MM.1S (cell line): ENCODE measurements at regions not wholly inside any gene's neighbourhood (a gene's known extent, or its start where the extent isn't known, plus 50 kb on each side); places are given as distances from the start of the nearest gene placed in this dataset.

Experiments used
- DNase-seq: peaks from one replicate; pipeline ENCODE4 v3.0.0-alpha.2; 2015
- H2AFZ ChIP-seq: fragments of 300-600 bp; sonication (generic); 2 replicates; pipeline ENCODE4 v1.6.0; 2016; ENCODE audit warnings: antibody characterized with exemption, low read length
- H3F3A ChIP-seq: fragments of 300-600 bp; sonication (generic); 2 replicates; pipeline ENCODE4 v1.6.1; 2016; ENCODE audit warnings: mild to moderate bottlenecking, antibody characterized with exemption, low read length, moderate library complexity, mixed read lengths; ENCODE audit not compliant: insufficient read depth
- H3K27ac ChIP-seq: fragments of 300-600 bp; sonication (generic); 2 replicates; pipeline ENCODE4 v1.5.1; 2016; ENCODE audit warnings: mild to moderate bottlenecking, low read length
- H3K27me3 ChIP-seq: fragments of 300-600 bp; sonication (generic); replicated peaks from 2 replicates; pipeline ENCODE4 v1.6.0; 2016; ENCODE audit warnings: low read length; ENCODE audit not compliant: insufficient read depth
- H3K36me3 ChIP-seq: fragments of 300-600 bp; sonication (generic); replicated peaks from 2 replicates; pipeline ENCODE4 v1.6.1; 2016; ENCODE audit warnings: mild to moderate bottlenecking, low read length, mixed read lengths; ENCODE audit not compliant: insufficient read depth
- H3K4me1 ChIP-seq: fragments of 300-600 bp; sonication (generic); 2 replicates; pipeline ENCODE4 v1.6.1; 2016; ENCODE audit warnings: low read length, mixed read lengths
- H3K4me2 ChIP-seq: fragments of 300-600 bp; sonication (generic); 2 replicates; pipeline ENCODE4 v1.6.0; 2016; ENCODE audit warnings: low read depth, low read length
- H3K4me3 ChIP-seq: fragments of 300-600 bp; sonication (generic); 2 replicates; pipeline ENCODE4 v1.5.1; 2016; ENCODE audit warnings: low read length, mixed read lengths
- H3K79me2 ChIP-seq: fragments of 300-600 bp; sonication (generic); 2 replicates; pipeline ENCODE4 v1.6.1; 2016; ENCODE audit warnings: mixed run types, low read length, mixed read lengths
- H3K9ac ChIP-seq: fragments of 300-600 bp; sonication (generic); 2 replicates; pipeline ENCODE4 v1.6.1; 2016; ENCODE audit warnings: low read length, mixed read lengths
- H3K9me2 ChIP-seq: fragments of 300-600 bp; sonication (generic); replicated peaks from 2 replicates; pipeline ENCODE4 v1.6.1; 2016; ENCODE audit warnings: mild to moderate bottlenecking, low read length, mixed read lengths; ENCODE audit not compliant: insufficient read depth
- H3K9me3 ChIP-seq: fragments of 300-600 bp; sonication (generic); replicated peaks from 2 replicates; pipeline ENCODE4 v1.6.1; 2016; ENCODE audit warnings: mild to moderate bottlenecking, low read length, mixed read lengths; ENCODE audit not compliant: insufficient read depth
- H4K20me1 ChIP-seq: fragments of 300-600 bp; sonication (generic); 2 replicates; pipeline ENCODE4 v1.6.1; 2016; ENCODE audit warnings: mild to moderate bottlenecking, low read length, moderate library complexity, mixed read lengths; ENCODE audit not compliant: insufficient read depth
- EZH2 ChIP-seq: fragments of 300-600 bp; sonication (generic); optimal IDR thresholded peaks from 2 replicates; pipeline ENCODE3; 2017; ENCODE audit warnings: low read depth, mild to moderate bottlenecking, antibody characterized with exemption, low read length, mixed read lengths
- EZH2phosphoT487 ChIP-seq: fragments of 300-600 bp; sonication (generic); IDR thresholded peaks from 2 replicates; pipeline ENCODE4 v1.6.1; 2018; ENCODE audit warnings: antibody characterized with exemption, low read length
- TF ChIP-seq, protein P1 (sequence below): fragments of 300-600 bp; sonication (generic); IDR thresholded peaks from 2 replicates; pipeline ENCODE4 v1.5.1; 2016; ENCODE audit warnings: antibody characterized with exemption, low read length, mixed read lengths

DNA sequence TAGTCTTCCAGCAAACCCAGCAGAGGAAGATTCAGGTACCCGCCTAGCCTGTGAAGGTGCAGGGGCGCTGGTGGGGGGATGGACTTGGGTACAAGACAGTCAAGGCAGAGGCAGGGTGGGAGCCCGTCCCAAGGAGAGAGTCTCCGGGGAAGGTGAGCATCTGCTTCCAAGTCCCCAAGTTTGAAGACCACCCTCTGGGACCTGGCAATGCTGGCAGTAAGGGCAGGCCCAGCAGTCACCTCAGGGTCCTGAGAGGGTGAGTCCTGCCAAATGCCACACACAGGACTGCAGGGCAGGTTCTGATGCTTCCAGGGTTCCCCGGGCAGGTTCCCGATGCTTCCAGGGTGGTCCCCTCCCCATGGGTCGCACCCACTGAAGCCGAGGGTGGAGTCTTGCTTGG, 261.8 kb upstream of the IRX1 start:
- no peaks in the 10 kb centered on the region for H3K27me3 ChIP-seq
- TF ChIP-seq EZH2phosphoT487 (no peak), EZH2 (no peak)
- TF ChIP-seq, protein P1, sequence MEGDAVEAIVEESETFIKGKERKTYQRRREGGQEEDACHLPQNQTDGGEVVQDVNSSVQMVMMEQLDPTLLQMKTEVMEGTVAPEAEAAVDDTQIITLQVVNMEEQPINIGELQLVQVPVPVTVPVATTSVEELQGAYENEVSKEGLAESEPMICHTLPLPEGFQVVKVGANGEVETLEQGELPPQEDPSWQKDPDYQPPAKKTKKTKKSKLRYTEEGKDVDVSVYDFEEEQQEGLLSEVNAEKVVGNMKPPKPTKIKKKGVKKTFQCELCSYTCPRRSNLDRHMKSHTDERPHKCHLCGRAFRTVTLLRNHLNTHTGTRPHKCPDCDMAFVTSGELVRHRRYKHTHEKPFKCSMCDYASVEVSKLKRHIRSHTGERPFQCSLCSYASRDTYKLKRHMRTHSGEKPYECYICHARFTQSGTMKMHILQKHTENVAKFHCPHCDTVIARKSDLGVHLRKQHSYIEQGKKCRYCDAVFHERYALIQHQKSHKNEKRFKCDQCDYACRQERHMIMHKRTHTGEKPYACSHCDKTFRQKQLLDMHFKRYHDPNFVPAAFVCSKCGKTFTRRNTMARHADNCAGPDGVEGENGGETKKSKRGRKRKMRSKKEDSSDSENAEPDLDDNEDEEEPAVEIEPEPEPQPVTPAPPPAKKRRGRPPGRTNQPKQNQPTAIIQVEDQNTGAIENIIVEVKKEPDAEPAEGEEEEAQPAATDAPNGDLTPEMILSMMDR, result no peak
- no peaks in the 10 kb centered on the region for H3K9me2 ChIP-seq

DNA sequence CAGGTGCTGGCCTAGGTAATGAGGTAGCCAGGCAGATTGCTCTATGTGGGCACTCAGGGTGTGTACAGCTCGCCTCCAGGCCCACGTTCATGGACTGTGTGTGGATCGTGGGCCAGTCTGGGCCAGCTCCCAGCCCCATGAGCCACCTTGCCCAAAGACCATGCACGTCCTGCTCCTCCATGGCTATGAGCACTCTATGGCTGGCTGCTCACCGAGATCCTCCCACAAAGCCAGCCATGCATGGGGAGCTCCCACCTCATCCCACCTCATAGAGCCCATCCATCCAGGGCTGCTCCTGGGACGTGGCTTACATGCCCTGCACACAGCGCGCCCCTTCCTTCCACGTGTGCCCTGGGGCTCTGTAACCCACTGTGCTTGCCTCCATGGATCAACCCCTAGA, 262.5 kb upstream of the IRX1 start:
- Histone ChIP-seq H3F3A (no peaks in the 10 kb centered on the region), H2AFZ (no peak overlapping the region), H3K9ac (no peak overlapping the region), H3K79me2 (no peaks in the 10 kb centered on the region), H3K36me3 (no peaks in the 10 kb centered on the region), H3K4me1 (no peaks in the 10 kb centered on the region), H3K4me3 (no peak overlapping the region), H3K4me2 (no peak overlapping the region), H4K20me1 (no peaks in the 10 kb centered on the region), H3K27ac (no peak overlapping the region), H3K9me3 (no peaks in the 10 kb centered on the region), H3K9me2 (no peaks in the 10 kb centered on the region), H3K27me3 (no peaks in the 10 kb centered on the region)
- DNase-seq, result no peak
- no peak for TF ChIP-seq EZH2
- TF ChIP-seq, protein P1, result no peak
- no peak for TF ChIP-seq EZH2phosphoT487

More for the DNA sequence above, 261.8 kb upstream of the IRX1 start:
- no peaks in the 10 kb centered on the region for H3K79me2 ChIP-seq
- H4K20me1 ChIP-seq, result no peaks in the 10 kb centered on the region
- H2AFZ ChIP-seq, result no peak overlapping the region
- H3K9me3 ChIP-seq, result no peaks in the 10 kb centered on the region
- no peaks in the 10 kb centered on the region for H3F3A ChIP-seq
- no peak overlapping the region for H3K9ac ChIP-seq
- DNase-seq, result no peak
- H3K4me3 ChIP-seq, result no peak overlapping the region
- H3K36me3 ChIP-seq, result no peaks in the 10 kb centered on the region
- no peaks in the 10 kb centered on the region for H3K4me1 ChIP-seq
- H3K27ac ChIP-seq, result no peak overlapping the region
- no peak overlapping the region for H3K4me2 ChIP-seq

DNA sequence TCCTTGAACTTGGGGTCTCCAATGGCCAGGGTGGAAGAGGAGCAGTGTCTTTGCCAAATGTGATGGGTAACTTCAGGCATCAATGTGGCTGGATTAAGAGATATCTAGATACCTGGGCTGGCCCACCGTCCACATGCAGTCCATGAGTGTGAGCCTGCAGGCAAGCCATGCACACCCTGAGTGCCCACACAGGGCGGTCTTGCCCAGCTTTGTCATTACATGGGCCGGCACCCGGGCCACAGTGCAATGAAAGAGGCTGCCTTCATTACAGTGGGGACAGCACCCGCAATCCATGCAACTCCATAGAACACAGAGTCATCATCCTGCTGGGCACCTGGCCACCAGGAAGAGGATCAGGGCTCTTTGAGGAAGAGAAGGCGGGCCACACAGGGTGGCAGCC, 263.8 kb upstream of the IRX1 start:
- no peaks in the 10 kb centered on the region for H3K4me1 ChIP-seq
- H3K4me2 ChIP-seq, result no peak overlapping the region
- no peak for DNase-seq
- no peak overlapping the region for H3K4me3 ChIP-seq
- H3K36me3 ChIP-seq, result no peaks in the 10 kb centered on the region
- H3K27me3 ChIP-seq, result no peaks in the 10 kb centered on the region
- no peaks in the 10 kb centered on the region for H4K20me1 ChIP-seq
- no peaks in the 10 kb centered on the region for H3K9me3 ChIP-seq
- no peak overlapping the region for H3K9ac ChIP-seq
- TF ChIP-seq EZH2phosphoT487 (no peak), EZH2 (no peak)
- TF ChIP-seq, protein P1, result no peak
- no peaks in the 10 kb centered on the region for H3K79me2 ChIP-seq
- H2AFZ ChIP-seq, result no peak overlapping the region
- no peaks in the 10 kb centered on the region for H3K9me2 ChIP-seq
- H3K27ac ChIP-seq, result no peak overlapping the region
- no peaks in the 10 kb centered on the region for H3F3A ChIP-seq
